ENCODE measurements at regions not wholly inside any gene's neighbourhood (a gene's known extent, or its start where the extent isn't known, plus 50 kb on each side); places are given as distances from the start of the nearest gene placed in this dataset.
"Not testable (repeated sequence)": the region's sequence is repeated elsewhere in the genome, so short reads cannot be mapped to it uniquely, and the experiment has no call there.

GRCh38 chr14:85063747-85064146, 466.2 kb upstream of the FLRT2 start:
- H3K9me3 ChIP-seq: no peaks in the 10 kb centered on the region
- no peaks in the 10 kb centered on the region for H3K27me3 ChIP-seq
- H3K36me3 ChIP-seq: no peaks in the 10 kb centered on the region
- no peaks in the 10 kb centered on the region for H3K4me1 ChIP-seq
- TF ChIP-seq CTCF (IDR thresholded peaks at IDR 0.05): no peak
- DNase-seq: no peak
- no peak overlapping the region for H3K4me3 ChIP-seq
- no peak overlapping the region for H3K9ac ChIP-seq (ENCODE audit: low read depth in 2 of 2, low read length in 2 of 2)
- intact Hi-C loops (cut with DNase I): no loop called here
- no peak overlapping the region for H3K27ac ChIP-seq

- Histone ChIP-seq H3K4me3 (no peak overlapping the region), H3K4me1 (no peaks in the 10 kb centered on the region), H3K27ac (no peak overlapping the region), H3K27me3 (no peaks in the 10 kb centered on the region), H3K9ac (ENCODE audit: low read depth in 2 of 2, low read length in 2 of 2) (no peak overlapping the region), H3K9me3 (no peaks in the 10 kb centered on the region), H3K36me3 (no peaks in the 10 kb centered on the region)
- intact Hi-C loops (cut with DNase I): no loop called here
- DNase-seq: peak; percentile 18
- TF ChIP-seq CTCF (IDR thresholded peaks at IDR 0.05): no peak
These were observed 458.5 kb upstream of the FLRT2 start for GRCh38 chr14:85071447-85071846.

- no peaks in the 10 kb centered on the region for H3K27me3 ChIP-seq
- no peaks in the 10 kb centered on the region for H3K36me3 ChIP-seq
- no peak overlapping the region for H3K9ac ChIP-seq (ENCODE audit: low read depth in 2 of 2, low read length in 2 of 2)
- no peak for DNase-seq
- H3K9me3 ChIP-seq: no peaks in the 10 kb centered on the region
- H3K4me1 ChIP-seq: no peaks in the 10 kb centered on the region
- H3K4me3 ChIP-seq: no peak overlapping the region
- no peak for TF ChIP-seq CTCF (IDR thresholded peaks at IDR 0.05)
- intact Hi-C loops (cut with DNase I): no loop called here
- no peak overlapping the region for H3K27ac ChIP-seq
These were observed 455.0 kb upstream of the FLRT2 start for GRCh38 chr14:85074955-85075354.

GRCh38 chr14:85075694-85076476, 454.1 kb upstream of the FLRT2 start:
- no peaks in the 10 kb centered on the region for H3K36me3 ChIP-seq
- DNase-seq: no peak
- no peak overlapping the region for H3K27ac ChIP-seq
- no peaks in the 10 kb centered on the region for H3K27me3 ChIP-seq
- no peak overlapping the region for H3K9ac ChIP-seq (ENCODE audit: low read depth in 2 of 2, low read length in 2 of 2)
- TF ChIP-seq CTCF (IDR thresholded peaks at IDR 0.05): no peak
- intact Hi-C loops (cut with DNase I): no loop called here
- H3K4me1 ChIP-seq: no peaks in the 10 kb centered on the region
- no peaks in the 10 kb centered on the region for H3K9me3 ChIP-seq
- no peak overlapping the region for H3K4me3 ChIP-seq

- DNase-seq; intact Hi-C loops (cut with DNase I): not testable (repeated sequence)
These were observed 452.2 kb upstream of the FLRT2 start for GRCh38 chr14:85077716-85078115.

More at GRCh38 chr14:85077716-85078115, 452.2 kb upstream of the FLRT2 start:
- not testable (repeated sequence) for H3K27ac ChIP-seq; H3K9ac ChIP-seq (ENCODE audit: low read depth in 2 of 2, low read length in 2 of 2); H3K4me1 ChIP-seq; H3K36me3 ChIP-seq; H3K9me3 ChIP-seq; H3K4me3 ChIP-seq; H3K27me3 ChIP-seq
